HEK293 (cell line): ENCODE measurements at regions not wholly inside any gene's neighbourhood (a gene's known extent, or its start where the extent isn't known, plus 50 kb on each side); places are given as distances from the start of the nearest gene placed in this dataset.

ENCODE experiments used
- CTCF ChIP-seq: fragments of 450-650 bp; formaldehyde crosslinking; IDR thresholded peaks from 2 replicates; pipeline ENCODE4 v1.5.1; 2016; ENCODE audit warnings: missing biosample characterization, missing genetic modification characterization
- MEIS1 ChIP-seq: sonication (generic); formaldehyde crosslinking; IDR thresholded peaks from 2 replicates; pipeline ENCODE4 v1.8.1; 2022; ENCODE audit warnings: missing genetic modification reagents, mild to moderate bottlenecking, borderline replicate concordance
- PBX3 ChIP-seq: sonication (generic); formaldehyde crosslinking; IDR thresholded peaks from 2 replicates; pipeline ENCODE4 v1.8.1; 2022; ENCODE audit warnings: mild to moderate bottlenecking, moderate library complexity, missing genetic modification reagents
- TSHZ1 ChIP-seq: fragments of 450-650 bp; formaldehyde crosslinking; IDR thresholded peaks from 2 replicates; pipeline ENCODE4 v1.5.1; 2016; ENCODE audit warnings: missing biosample characterization, missing genetic modification characterization, borderline replicate concordance
- ZNF121 ChIP-seq: fragments of 450-650 bp; formaldehyde crosslinking; IDR thresholded peaks from 2 replicates; pipeline ENCODE4 v1.5.1; 2016; ENCODE audit warnings: missing biosample characterization, missing genetic modification characterization
- ZNF148 ChIP-seq: fragments of 450-650 bp; formaldehyde crosslinking; IDR thresholded peaks from 2 replicates; pipeline ENCODE4 v1.5.0; 2017; ENCODE audit warnings: missing biosample characterization, missing genetic modification characterization, borderline replicate concordance
- ZNF2 ChIP-seq: fragments of 450-650 bp; formaldehyde crosslinking; IDR thresholded peaks from 2 replicates; pipeline ENCODE4 v1.5.1; 2016; ENCODE audit warnings: missing biosample characterization, missing genetic modification characterization
- ZNF398 ChIP-seq: fragments of 450-650 bp; formaldehyde crosslinking; IDR thresholded peaks from 2 replicates; pipeline ENCODE4 v1.5.1; 2017; ENCODE audit warnings: missing biosample characterization, missing genetic modification characterization
- ZNF48 ChIP-seq: fragments of 450-650 bp; formaldehyde crosslinking; IDR thresholded peaks from 2 replicates; pipeline ENCODE4 v1.5.1; 2016; ENCODE audit warnings: missing biosample characterization, missing genetic modification characterization
- ZNF501 ChIP-seq: fragments of 450-650 bp; formaldehyde crosslinking; IDR thresholded peaks from 2 replicates; pipeline ENCODE4 v1.5.1; 2016; ENCODE audit warnings: missing biosample characterization, missing genetic modification characterization
- ZNF624 ChIP-seq: fragments of 450-650 bp; formaldehyde crosslinking; IDR thresholded peaks from 2 replicates; pipeline ENCODE4 v1.5.1; 2017; ENCODE audit warnings: missing biosample characterization, missing genetic modification characterization
- ZNF747 ChIP-seq: fragments of 450-650 bp; formaldehyde crosslinking; IDR thresholded peaks from 2 replicates; pipeline ENCODE4 v1.5.1; 2016; ENCODE audit warnings: missing biosample characterization, missing genetic modification characterization
- ZNF777 ChIP-seq: fragments of 450-650 bp; formaldehyde crosslinking; IDR thresholded peaks from 2 replicates; pipeline ENCODE4 v1.5.1; 2017; ENCODE audit warnings: missing biosample characterization, missing genetic modification characterization, borderline replicate concordance

- no peak for TF ChIP-seq CTCF
- no peak for TF ChIP-seq ZNF121 (tag by site-specific recombination)
- TF ChIP-seq ZNF2 (tag by site-specific recombination), result no peak
- TF ChIP-seq ZNF501, result no peak
- no peak for TF ChIP-seq ZNF777 (tag by site-specific recombination)
- TF ChIP-seq TSHZ1, result no peak
- no peak for TF ChIP-seq MEIS1 (CRISPR knock-in tag)
- TF ChIP-seq ZNF48, result no peak
- no peak for TF ChIP-seq ZNF624 (tag by site-specific recombination)
- no peak for TF ChIP-seq ZNF398
- TF ChIP-seq PBX3, result no peak
- no peak for TF ChIP-seq ZNF148 (tag by site-specific recombination)
- TF ChIP-seq ZNF747, result no peak
These were observed 121.8 kb upstream of the ADAMTS3 start for GRCh38 chr4:72690771-72691170.
